K562 (cell line): ENCODE measurements at regions not wholly inside any gene's neighbourhood (a gene's known extent, or its start where the extent isn't known, plus 50 kb on each side); places are given as distances from the start of the nearest gene placed in this dataset.

Experiments used
- ATF3 ChIP-seq, 2 experiments: fragments of 450-650 bp in 1 of 2; sonication (generic) in 1 of 2; formaldehyde crosslinking in 1 of 2; IDR thresholded peaks in 1 of 2; conservative IDR thresholded peaks in 1 of 2; 2 replicates each; pipeline versions ENCODE4 v1.6.1 to v1.8.1; 2016 to 2023; ENCODE audit warnings: mild to moderate bottlenecking in 2 of 2, moderate library complexity in 2 of 2, inconsistent platforms in 1 of 2, missing genetic modification reagents in 1 of 2
- MEF2A ChIP-seq: IDR thresholded peaks from 2 replicates; pipeline ENCODE4 v1.6.1; 2011; ENCODE audit warnings: low read depth, mild to moderate bottlenecking, low read length, moderate library complexity; ENCODE audit not compliant: control insufficient read depth
- PCBP1 ChIP-seq: fragments of 200-400 bp; formaldehyde crosslinking; IDR thresholded peaks from 2 replicates; pipeline ENCODE4 v1.6.1; 2018; ENCODE audit warnings: mild to moderate bottlenecking, low read depth, low read length; ENCODE audit not compliant: poor library complexity, severe bottlenecking
- POLR2A ChIP-seq: fragments of 450-650 bp; conservative IDR thresholded peaks from 2 replicates; pipeline ENCODE4 v1.6.1; 2016
- RFX5 ChIP-seq: IDR thresholded peaks from 2 replicates; pipeline ENCODE4 v1.6.1; 2011; ENCODE audit warnings: low read depth, mild to moderate bottlenecking, improper control_type of control experiment, low read length
- SMC3 ChIP-seq: conservative IDR thresholded peaks from 2 replicates; pipeline ENCODE4 v1.6.1; 2011; ENCODE audit warnings: low read depth, low read length, improper control_type of control experiment; ENCODE audit not compliant: insufficient read depth
- ZNF121 ChIP-seq: sonication (generic); formaldehyde crosslinking; conservative IDR thresholded peaks from 2 replicates; pipeline ENCODE4 v1.8.0; 2022; ENCODE audit warnings: missing genetic modification reagents
- ZNF134 ChIP-seq: fragments of 250-450 bp; sonication (Bioruptor Pico); conservative IDR thresholded peaks from 2 replicates; pipeline ENCODE4 v1.4.0; 2020
- ZNF184 ChIP-seq: sonication (generic); formaldehyde crosslinking; IDR thresholded peaks from 2 replicates; pipeline ENCODE4 v1.5.0; 2020; ENCODE audit warnings: missing genetic modification reagents
- ZNF318 ChIP-seq, 2 experiments: fragments of 450-650 bp; IDR thresholded peaks; 2 replicates each; pipeline ENCODE4 v1.6.1; 2016; ENCODE audit warnings: mild to moderate bottlenecking in 2 of 2, borderline replicate concordance in 1 of 2, low read depth in 1 of 2, moderate library complexity in 1 of 2
- ZNF354B ChIP-seq: fragments of 250-450 bp; sonication (Bioruptor Pico); IDR thresholded peaks from 2 replicates; pipeline ENCODE4 v1.4.0; 2020
- TF ChIP-seq, protein P1 (sequence below): fragments of 250-450 bp; sonication (Bioruptor Pico); IDR thresholded peaks from 2 replicates; pipeline ENCODE4 v1.5.0; 2021; ENCODE audit warnings: mild to moderate bottlenecking, moderate library complexity

- TF ChIP-seq SMC3 (no peak), RFX5 (no peak), ZNF354B (CRISPR knock-in tag) (no peak), ZNF318 (IDR thresholded peaks at IDR 0.05; ENCODE audit: borderline replicate concordance in 1 of 2, low read depth in 1 of 2) (no peak), ZNF184 (CRISPR knock-in tag) (no peak), ATF3 (IDR thresholded peaks at IDR 0.05) (no peak), ATF3 (CRISPR knock-in tag; conservative IDR thresholded peaks at IDR 0.05) (no peak), PCBP1 (no peak), ZNF121 (no peak), ZNF134 (CRISPR knock-in tag) (no peak), POLR2A (no peak), MEF2A (no peak)
- TF ChIP-seq, protein P1, sequence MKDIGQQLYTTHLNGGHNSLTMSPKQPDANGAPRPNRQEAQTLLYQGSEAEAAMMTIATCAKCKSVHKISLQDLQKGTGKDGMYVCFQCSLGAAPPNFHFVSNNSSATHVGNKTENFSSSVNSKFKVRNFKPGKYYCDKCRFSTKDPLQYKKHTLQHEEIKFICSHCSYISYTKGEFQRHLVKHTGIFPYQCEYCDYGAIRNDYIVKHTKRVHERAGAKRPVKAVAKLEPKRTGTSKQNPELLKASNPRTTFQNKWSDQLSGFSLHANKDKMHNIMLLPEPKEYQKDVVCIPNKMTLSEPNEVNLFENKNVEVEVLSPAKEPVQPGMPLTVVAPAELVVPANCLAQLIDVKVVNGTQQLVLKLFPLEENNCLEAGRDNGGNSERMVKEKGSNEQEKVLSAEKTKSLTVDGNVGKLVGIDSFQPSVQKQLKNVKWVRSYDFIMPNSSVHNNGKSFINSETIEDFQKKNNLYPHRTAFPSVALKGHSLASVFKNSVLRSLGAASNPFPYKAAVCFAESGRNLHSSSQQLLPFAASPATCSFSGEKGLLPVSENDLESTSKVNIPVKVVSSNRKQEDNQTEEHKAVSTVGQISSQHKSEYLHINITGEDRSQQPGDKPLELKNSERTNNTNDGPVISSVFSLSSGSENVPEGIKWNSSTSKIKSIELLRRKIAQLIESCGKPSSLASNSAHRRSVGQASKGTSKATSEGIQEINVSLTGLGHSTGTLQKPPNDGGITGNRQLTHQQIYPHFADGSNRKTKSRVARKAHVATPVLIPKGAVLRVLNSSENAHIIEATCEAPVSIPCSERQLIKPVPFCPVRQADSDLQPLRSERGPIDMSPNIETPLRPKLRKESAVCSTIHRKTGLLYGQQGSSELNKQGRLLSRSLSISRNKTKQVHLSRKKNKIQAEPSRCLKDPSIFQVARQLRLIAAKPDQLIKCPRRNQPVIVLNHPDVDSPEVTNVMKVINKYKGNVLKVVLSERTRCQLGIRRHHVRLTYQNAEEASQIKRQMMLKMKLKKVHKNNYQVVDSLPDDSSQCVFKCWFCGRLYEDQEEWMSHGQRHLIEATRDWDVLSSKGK, result no peak
Observed at GRCh38 chr12:4210183-4210582, 63.4 kb upstream of the CCND2 start.
